COR-L47 (cell line): ENCODE measurements at regions not wholly inside any gene's neighbourhood (a gene's known extent, or its start where the extent isn't known, plus 50 kb on each side); places are given as distances from the start of the nearest gene placed in this dataset.

Source experiments
- DNase-seq: peaks from one replicate; lab custom pipeline; 2025; lab: John Stamatoyannopoulos, UW

- no peak for DNase-seq
Measured at GRCh38 chr1:170313306-170313705, 167.5 kb downstream of the NTMT2 start.

DNA sequence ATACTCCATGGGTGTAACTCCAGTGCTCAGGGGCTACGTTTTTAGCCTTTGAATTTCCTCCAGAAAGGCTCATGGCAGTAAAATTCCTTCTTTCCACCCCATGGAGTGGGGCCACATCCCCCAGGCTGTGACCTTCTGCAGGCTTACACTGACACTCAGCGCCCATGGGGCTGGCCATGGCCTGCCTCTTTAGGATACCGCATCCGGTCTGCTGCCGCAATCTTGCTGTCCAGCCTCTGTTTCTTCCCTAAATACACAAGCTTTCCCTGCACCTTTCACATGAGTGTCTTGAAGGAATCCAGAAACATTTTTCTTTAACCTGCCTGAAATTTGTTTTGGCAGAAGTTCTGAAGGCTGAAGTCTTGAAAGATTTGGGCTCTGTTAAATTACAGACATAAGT is 170.5 kb downstream of the NTMT2 start:
- DNase-seq = no peak

- DNase-seq = no peak
Measured at GRCh38 chr1:170318141-170318540, 172.4 kb downstream of the NTMT2 start.

GRCh38 chr1:170318736-170319135 is 173.0 kb downstream of the NTMT2 start:
- no peak for DNase-seq

DNA sequence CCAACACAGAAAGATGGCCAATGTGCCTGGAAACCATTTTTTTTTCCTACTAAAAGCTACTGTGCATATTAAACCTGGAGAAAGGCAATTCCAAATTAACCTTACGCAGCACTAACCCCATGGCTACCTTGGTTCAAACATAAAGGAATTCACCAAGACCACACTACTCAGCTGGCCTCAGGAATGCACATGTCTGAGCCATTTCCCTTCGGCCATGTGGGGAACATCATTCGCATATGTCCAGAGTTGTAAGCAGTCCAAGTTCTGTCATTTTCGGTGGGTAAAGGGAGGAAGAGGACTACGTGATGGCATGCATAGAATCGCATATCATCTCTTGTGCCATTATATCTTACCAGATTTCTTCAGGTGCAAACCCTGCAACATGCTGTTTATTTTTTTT is 175.4 kb downstream of the NTMT2 start:
- DNase-seq = no peak

GRCh38 chr1:170326186-170326585 is 180.4 kb downstream of the NTMT2 start:
- DNase-seq = no peak

GRCh38 chr1:170332801-170333200 is 187.0 kb downstream of the NTMT2 start:
- DNase-seq = no peak

DNA sequence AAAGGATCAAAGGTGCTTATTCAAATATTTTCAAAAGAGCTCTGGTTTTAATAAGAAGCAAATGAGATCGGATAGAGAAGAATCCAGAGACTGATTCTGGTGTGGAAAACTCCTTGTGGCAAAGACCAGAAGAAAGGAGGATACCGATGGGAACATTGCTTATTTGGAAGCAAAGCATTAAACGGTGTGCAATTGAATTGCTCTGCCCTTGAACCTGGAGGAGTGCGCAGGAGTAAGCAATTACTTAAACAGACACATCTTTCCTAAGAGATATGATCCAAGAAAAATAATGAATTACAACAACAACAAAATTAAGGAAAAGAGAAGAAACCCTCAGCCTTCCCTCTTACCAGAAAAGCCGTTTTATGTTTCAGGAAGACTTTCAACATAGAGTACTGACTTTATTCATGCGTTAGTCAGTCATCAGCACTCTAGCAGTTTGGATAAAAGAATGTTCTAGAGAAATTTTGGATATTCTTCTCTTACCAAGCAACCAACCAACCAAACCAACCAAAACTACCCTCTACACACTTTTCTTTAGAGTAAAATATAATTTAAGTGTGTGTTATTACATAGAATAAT is 191.7 kb downstream of the NTMT2 start:
- no peak for DNase-seq

DNA sequence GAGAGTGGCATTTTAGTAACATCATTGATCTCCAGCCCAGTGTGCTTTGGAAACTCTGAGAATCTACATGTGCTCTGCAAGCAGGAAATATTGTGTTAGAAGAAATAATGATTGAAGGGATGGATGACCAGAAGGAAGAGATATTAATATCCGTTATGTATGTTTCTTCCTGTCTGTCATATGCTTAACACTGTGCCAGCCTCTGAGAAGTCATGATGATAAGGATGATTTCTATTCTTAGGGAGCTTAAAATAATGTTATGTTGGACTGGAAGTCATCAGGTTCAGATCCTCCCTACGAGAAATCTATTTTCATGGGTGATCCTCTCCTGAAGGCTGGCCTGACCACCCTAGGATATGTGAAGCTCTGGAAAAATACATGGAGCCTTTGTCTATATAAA is 192.4 kb upstream of the GORAB start:
- DNase-seq = no peak

DNA sequence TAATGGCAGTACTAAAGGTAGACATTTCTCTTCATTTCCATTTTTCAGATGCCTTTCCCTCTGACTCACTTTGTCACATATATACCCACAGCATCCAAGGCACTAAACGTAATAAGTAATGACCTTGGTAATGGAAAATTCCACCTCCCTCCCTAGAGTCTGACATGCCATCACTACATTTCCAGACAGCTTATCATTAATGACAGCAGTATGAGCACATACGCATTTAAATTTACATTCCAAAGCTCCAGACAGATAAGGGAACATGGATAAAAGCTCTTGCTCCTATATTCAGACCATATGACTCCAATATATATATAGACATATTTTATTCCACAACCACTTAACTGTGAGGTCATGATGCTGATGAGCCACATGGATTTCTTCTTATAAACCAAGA is 191.7 kb upstream of the GORAB start:
- DNase-seq = no peak

DNA sequence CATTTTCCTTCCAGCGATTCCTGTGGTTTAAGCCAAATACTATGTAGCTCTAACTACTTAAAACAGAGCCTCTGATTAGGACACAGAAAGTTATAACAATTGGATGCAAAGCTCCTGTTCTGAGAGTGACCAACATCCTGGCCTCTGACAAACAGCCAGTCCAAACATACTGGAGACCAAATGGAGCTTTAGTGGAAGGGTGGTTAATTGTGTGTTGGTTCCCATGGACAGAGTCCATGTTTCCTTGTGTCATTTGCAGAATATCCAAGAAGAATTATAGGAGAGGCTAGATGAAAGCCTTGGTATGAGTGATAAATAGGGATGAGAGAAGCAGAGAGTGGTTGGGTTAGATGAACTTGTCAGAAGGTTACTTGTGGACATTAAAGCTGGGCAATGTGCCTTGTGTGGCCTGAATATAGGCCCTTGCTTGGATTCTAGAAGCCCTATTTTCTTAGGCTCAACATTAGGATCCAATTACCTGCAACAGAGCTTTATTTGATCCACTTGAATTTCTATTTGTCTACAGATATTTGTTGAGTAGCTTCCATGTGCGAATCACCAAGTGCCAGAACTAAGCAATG is 180.5 kb upstream of the GORAB start:
- no peak for DNase-seq

DNA sequence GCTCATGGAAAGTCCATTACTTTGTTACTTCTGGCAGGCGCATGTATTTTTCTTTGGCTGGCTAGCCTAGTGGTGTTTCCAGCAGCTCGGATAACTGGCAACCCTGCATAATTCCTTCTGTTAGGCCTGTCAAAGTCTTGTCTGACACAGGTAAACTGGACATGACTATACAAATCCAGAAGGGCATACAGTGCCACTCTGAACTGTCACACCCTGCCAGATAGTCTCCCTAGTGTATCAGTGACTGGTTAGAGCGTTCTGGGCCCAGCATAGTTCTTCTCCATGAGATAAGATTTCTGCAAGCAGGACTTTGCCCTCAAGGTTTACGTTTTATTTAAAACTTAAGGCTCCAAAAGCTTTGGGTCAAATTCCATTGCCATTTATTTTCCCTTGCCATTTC is 177.7 kb upstream of the GORAB start:
- DNase-seq = no peak

DNA sequence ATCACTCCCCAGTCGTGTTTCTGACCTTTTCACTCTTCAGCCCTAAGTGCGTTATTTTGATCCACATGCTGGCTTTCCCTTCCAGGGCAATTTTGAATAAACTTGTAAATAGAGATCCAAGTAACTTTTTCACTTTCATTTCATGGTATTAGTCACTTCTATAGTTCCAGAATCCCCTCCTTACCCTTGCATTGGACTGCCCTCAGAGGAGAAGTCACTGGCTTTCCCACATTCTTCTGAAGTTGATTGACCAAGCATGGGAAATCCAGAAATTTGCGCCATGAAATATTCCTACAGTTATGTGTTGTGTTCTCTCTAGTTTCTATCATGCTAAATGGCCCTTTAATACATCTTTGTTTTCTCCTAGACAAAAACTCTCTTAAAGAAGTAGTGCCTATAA is 177.3 kb upstream of the GORAB start:
- DNase-seq = no peak

DNA sequence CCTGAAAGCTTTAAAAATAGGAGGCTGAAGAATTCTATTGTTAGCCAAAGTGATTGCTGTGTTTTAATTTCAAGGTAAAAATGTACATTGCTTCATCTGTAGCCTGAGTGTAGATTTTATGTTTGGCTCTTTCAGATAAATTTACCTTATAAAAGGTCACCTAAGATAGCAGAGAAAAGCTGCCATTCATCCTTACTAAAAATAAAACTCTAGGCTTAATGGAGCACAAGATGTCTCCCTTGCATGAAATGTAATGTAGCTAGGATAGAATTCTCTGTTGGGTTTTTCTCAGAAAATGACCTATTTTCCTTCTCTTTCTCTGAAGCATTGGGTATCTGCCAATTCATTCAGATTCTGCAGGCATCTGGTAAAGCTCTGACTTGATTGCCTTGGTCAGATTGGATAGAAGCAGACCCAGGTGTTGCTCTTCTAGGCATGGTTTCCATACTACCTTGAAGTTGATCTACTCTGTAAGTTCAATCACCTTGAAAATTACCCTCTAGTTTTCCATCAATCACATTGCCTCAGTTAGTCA is 176.6 kb upstream of the GORAB start:
- no peak for DNase-seq

DNA sequence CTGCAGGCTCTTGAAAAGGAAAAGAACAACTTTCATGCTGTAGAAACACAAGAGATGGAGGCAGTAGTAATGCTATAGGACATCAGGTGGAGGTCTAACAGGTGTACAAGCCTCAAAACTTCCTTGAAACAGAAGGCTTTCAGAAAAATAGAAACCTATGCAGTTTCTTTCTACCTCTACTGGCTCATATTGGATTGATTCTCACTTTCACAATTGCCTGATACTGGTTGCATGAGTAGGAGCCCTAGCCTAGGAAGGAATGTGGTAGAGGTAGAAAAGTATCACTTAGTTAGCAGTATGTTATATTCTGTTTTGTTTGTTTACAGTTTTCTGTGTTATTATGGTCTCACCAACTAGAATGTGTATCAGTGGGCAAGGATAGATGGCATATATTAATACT is 175.4 kb upstream of the GORAB start:
- no peak for DNase-seq

DNA sequence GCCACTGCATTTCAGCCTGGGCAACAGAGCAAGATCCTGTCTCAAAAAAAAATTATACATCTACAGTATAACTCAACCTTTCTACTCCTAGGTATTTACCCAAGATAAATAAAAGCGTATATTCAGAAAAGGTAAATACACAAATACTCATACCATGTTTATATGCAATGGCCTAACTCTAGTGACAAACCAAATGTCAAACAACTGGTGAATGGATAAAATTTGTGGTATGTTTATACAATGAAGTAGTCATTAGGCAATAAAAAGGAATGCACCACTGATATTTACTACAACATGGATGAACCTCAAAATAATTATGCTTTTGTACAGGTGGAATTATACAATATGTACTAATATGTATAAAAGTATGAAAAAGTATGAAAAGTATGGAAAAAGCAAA is 174.2 kb upstream of the GORAB start:
- no peak for DNase-seq

DNA sequence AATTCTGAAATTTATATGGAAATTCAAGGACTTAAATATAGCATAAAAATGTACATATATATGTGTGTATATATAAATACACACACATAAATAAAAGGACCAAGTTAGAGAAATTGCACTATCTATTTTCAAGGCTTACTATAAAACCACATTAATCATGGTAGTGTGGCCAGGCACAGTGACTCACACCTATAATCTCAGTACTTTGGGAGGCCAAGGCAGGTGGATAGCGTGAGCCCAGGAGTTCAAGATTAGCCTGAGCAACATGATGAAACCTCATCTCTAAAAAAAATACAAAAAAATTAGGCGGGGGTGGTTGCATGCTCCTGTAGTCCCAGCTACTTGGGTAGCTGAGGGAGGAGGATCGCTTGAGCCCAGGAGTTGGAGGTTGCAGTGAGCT is 171.4 kb upstream of the GORAB start:
- DNase-seq = no peak

DNA sequence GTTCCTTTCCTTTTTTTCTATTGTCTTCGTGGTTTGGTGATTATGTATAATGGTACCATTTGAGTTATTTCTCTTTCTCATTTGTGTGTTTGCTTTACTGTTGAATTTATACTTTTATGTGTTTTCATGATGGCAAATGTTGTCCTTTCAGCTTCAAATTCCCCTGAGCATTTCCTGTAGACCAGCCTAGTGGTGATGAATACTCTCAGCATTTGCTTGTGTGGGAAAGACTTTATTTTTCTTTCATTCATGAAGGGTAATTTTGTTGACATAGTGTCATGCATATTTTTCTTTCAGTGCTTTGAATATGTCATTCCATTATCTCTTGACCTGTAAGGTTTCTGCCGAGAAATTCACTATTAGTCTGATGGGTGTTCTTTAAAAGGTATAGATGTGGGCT is 166.6 kb upstream of the GORAB start:
- no peak for DNase-seq

DNA sequence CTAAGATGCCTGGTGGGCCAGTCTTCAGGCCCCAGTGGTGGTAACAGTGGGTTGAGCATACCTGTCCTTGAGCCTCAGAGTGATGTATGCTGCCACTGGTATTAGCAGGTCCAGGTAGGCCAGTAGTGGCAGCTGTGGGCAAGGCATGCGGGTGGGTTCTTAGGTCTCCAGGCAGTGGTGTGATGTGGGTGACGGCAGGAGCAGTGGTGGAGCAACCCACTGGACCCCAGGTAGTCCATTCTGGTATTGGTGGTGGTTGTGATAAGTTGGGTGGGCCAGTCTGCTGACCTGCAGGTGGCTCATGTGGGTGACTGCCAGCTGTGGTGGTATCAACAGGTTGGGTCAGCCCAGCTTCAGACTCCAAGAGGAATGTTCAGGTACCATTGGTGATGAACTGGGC is 165.0 kb upstream of the GORAB start:
- no peak for DNase-seq

- no peak for DNase-seq
Measured at GRCh38 chr1:170367615-170368014, 164.4 kb upstream of the GORAB start.

- DNase-seq = no peak
Measured at GRCh38 chr1:170369000-170369399, 163.0 kb upstream of the GORAB start.

DNA sequence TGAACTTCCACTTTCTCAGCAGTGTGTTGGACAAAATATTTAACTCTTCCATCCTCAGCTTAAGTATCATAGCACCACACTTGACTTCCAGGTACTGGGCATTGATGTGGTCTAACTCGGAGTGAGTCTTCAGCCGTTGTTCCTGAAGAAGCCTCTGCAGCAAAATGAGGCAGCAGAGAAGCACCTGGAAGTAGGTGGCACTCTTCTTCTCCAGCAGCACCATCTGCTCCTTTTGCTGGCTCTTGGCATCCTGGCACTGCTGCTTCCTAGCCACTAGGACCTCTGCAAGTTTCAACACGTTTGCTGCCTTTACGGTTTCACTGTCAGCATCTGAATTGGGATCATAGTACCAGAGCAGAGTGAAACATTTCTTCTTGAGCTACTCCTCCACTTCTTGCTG is 162.5 kb upstream of the GORAB start:
- no peak for DNase-seq

- DNase-seq = no peak
Measured at GRCh38 chr1:170370087-170370486, 161.9 kb upstream of the GORAB start.

- no peak for DNase-seq
Measured at GRCh38 chr1:170375082-170375723, 156.8 kb upstream of the GORAB start.
